ENCODE measurements at regions not wholly inside any gene's neighbourhood (a gene's known extent, or its start where the extent isn't known, plus 50 kb on each side); places are given as distances from the start of the nearest gene placed in this dataset.
"Not testable (repeated sequence)": the region's sequence is repeated elsewhere in the genome, so short reads cannot be mapped to it uniquely, and the experiment has no call there.

GRCh38 chr13:76243120-76243519, 607.0 kb downstream of the LMO7 start:
- not testable (repeated sequence) for TF ChIP-seq CTCF, EP300, POLR2A (IDR thresholded peaks at IDR 0.05)

Measured in ovary (tissue), 3 donors.